ENCODE measurements at regions not wholly inside any gene's neighbourhood (a gene's known extent, or its start where the extent isn't known, plus 50 kb on each side); places are given as distances from the start of the nearest gene placed in this dataset.
"Not testable (repeated sequence)": the region's sequence is repeated elsewhere in the genome, so short reads cannot be mapped to it uniquely, and the experiment has no call there.

GRCh38 chr2:76175295-76175694, 464.6 kb upstream of the GCFC2 start:
- no peak for DNase-seq (ENCODE audit: low read depth in 3 of 3, low spot score in 1 of 3)

- no peak for DNase-seq (ENCODE audit: low read depth in 3 of 3, low spot score in 1 of 3)
Measured at GRCh38 chr2:76174505-76174904, 463.8 kb upstream of the GCFC2 start.

- not testable (repeated sequence) for DNase-seq (ENCODE audit: low read depth in 3 of 3, low spot score in 1 of 3)
Measured at GRCh38 chr2:76173206-76173605, 462.5 kb upstream of the GCFC2 start.

GRCh38 chr2:76172154-76172595, 461.5 kb upstream of the GCFC2 start:
- DNase-seq (ENCODE audit: low read depth in 3 of 3, low spot score in 1 of 3), result not testable (repeated sequence)

- DNase-seq (ENCODE audit: low read depth in 3 of 3, low spot score in 1 of 3), result no peak
Measured at GRCh38 chr2:76170856-76171255, 460.1 kb upstream of the GCFC2 start.

GRCh38 chr2:76170009-76170384, 459.3 kb upstream of the GCFC2 start:
- DNase-seq (ENCODE audit: low read depth in 3 of 3, low spot score in 1 of 3), result no peak

- DNase-seq (ENCODE audit: low read depth in 3 of 3, low spot score in 1 of 3), result no peak
Measured at GRCh38 chr2:76169276-76170008, 458.7 kb upstream of the GCFC2 start.

GRCh38 chr2:76163860-76164259, 453.1 kb upstream of the GCFC2 start:
- no peak for DNase-seq (ENCODE audit: low read depth in 3 of 3, low spot score in 1 of 3)

GRCh38 chr2:76160670-76161069, 450.0 kb upstream of the GCFC2 start:
- DNase-seq (ENCODE audit: low read depth in 3 of 3, low spot score in 1 of 3), result no peak

- no peak for DNase-seq (ENCODE audit: low read depth in 3 of 3, low spot score in 1 of 3)
Measured at GRCh38 chr2:76159042-76159648, 448.4 kb upstream of the GCFC2 start.

GRCh38 chr2:76157531-76157930, 446.8 kb upstream of the GCFC2 start:
- no peak for DNase-seq (ENCODE audit: low read depth in 3 of 3, low spot score in 1 of 3)

GRCh38 chr2:76154981-76155380, 444.3 kb upstream of the GCFC2 start:
- no peak for DNase-seq (ENCODE audit: low read depth in 3 of 3, low spot score in 1 of 3)

- no peak for DNase-seq (ENCODE audit: low read depth in 3 of 3, low spot score in 1 of 3)
Measured at GRCh38 chr2:76149846-76150245, 439.1 kb upstream of the GCFC2 start.

GRCh38 chr2:76139303-76139702, 428.6 kb upstream of the GCFC2 start:
- DNase-seq (ENCODE audit: low read depth in 3 of 3, low spot score in 1 of 3), result not testable (repeated sequence)

GRCh38 chr2:76128622-76129021, 417.9 kb upstream of the GCFC2 start:
- no peak for DNase-seq (ENCODE audit: low read depth in 3 of 3, low spot score in 1 of 3)

- no peak for DNase-seq (ENCODE audit: low read depth in 3 of 3, low spot score in 1 of 3)
Measured at GRCh38 chr2:76120176-76120575, 409.5 kb upstream of the GCFC2 start.

- DNase-seq (ENCODE audit: low read depth in 3 of 3, low spot score in 1 of 3), result no peak
Measured at GRCh38 chr2:76089683-76090082, 379.0 kb upstream of the GCFC2 start.

- DNase-seq (ENCODE audit: low read depth in 3 of 3, low spot score in 1 of 3), result no peak
Measured at GRCh38 chr2:76083248-76083647, 372.5 kb upstream of the GCFC2 start.

GRCh38 chr2:76082509-76082908, 371.8 kb upstream of the GCFC2 start:
- no peak for DNase-seq (ENCODE audit: low read depth in 3 of 3, low spot score in 1 of 3)

- DNase-seq (ENCODE audit: low read depth in 3 of 3, low spot score in 1 of 3), result no peak
Measured at GRCh38 chr2:76080154-76080553, 369.4 kb upstream of the GCFC2 start.

- DNase-seq (ENCODE audit: low read depth in 3 of 3, low spot score in 1 of 3), result no peak
Measured at GRCh38 chr2:76075126-76075525, 364.4 kb upstream of the GCFC2 start.

GRCh38 chr2:76073992-76074604, 363.4 kb upstream of the GCFC2 start:
- DNase-seq (ENCODE audit: low read depth in 3 of 3, low spot score in 1 of 3), result no peak
